ENCODE measurements at regions not wholly inside any gene's neighbourhood (a gene's known extent, or its start where the extent isn't known, plus 50 kb on each side); places are given as distances from the start of the nearest gene placed in this dataset.
"Not testable (repeated sequence)": the region's sequence is repeated elsewhere in the genome, so short reads cannot be mapped to it uniquely, and the experiment has no call there.

GRCh38 chr21:15625363-15625762 lies 104.4 kb upstream of the USP25 start:
- no peak for TF ChIP-seq CTCF (IDR thresholded peaks at IDR 0.05; ENCODE audit: extremely low read depth, missing control alignments)
- DNase-seq (ENCODE audit: low spot score), result no peak

GRCh38 chr21:15626031-15626430 lies 103.8 kb upstream of the USP25 start:
- TF ChIP-seq CTCF (IDR thresholded peaks at IDR 0.05; ENCODE audit: extremely low read depth, missing control alignments), result no peak
- no peak for DNase-seq (ENCODE audit: low spot score)

GRCh38 chr21:15627011-15627410 lies 102.8 kb upstream of the USP25 start:
- DNase-seq (ENCODE audit: low spot score), result no peak
- no peak for TF ChIP-seq CTCF (IDR thresholded peaks at IDR 0.05; ENCODE audit: extremely low read depth, missing control alignments)

GRCh38 chr21:15627823-15628222 lies 102.0 kb upstream of the USP25 start:
- no peak for DNase-seq (ENCODE audit: low spot score)
- TF ChIP-seq CTCF (IDR thresholded peaks at IDR 0.05; ENCODE audit: extremely low read depth, missing control alignments), result no peak

- no peak for TF ChIP-seq CTCF (IDR thresholded peaks at IDR 0.05; ENCODE audit: extremely low read depth, missing control alignments)
- no peak for DNase-seq (ENCODE audit: low spot score)
Measured at GRCh38 chr21:15631342-15631741, 98.4 kb upstream of the USP25 start.

- DNase-seq (ENCODE audit: low spot score), result not testable (repeated sequence)
Measured at GRCh38 chr21:15634541-15634940, 95.2 kb upstream of the USP25 start.

- no peak for TF ChIP-seq CTCF (IDR thresholded peaks at IDR 0.05; ENCODE audit: extremely low read depth, missing control alignments)
- no peak for DNase-seq (ENCODE audit: low spot score)
Measured at GRCh38 chr21:15638856-15639549, 90.8 kb upstream of the USP25 start.

- DNase-seq (ENCODE audit: low spot score), result not testable (repeated sequence)
Measured at GRCh38 chr21:15640113-15640512, 89.7 kb upstream of the USP25 start.

Measured in GM20000 (cell line).